ENCODE measurements at regions not wholly inside any gene's neighbourhood (a gene's known extent, or its start where the extent isn't known, plus 50 kb on each side); places are given as distances from the start of the nearest gene placed in this dataset.

- TF ChIP-seq ZNF281 (CRISPR knock-in tag; IDR thresholded peaks at IDR 0.05) (no peak), MXD4 (CRISPR knock-in tag; IDR thresholded peaks at IDR 0.05; ENCODE audit: borderline replicate concordance) (no peak), E2F5 (CRISPR knock-in tag; IDR thresholded peaks at IDR 0.05) (no peak), OVOL2 (CRISPR knock-in tag; IDR thresholded peaks at IDR 0.05; ENCODE audit: borderline replicate concordance) (no peak), HMGXB4 (CRISPR knock-in tag; IDR thresholded peaks at IDR 0.05) (no peak)
Observed at GRCh38 chr19:30679789-30680188, 307.6 kb downstream of the ZNF536 start (continued).

GRCh38 chr19:30679153-30679702 is 307.0 kb downstream of the ZNF536 start:
- CTCF ChIA-PET, result interaction anchor here (0.6 to 3.4 kb wide), 7 partner anchors 10 to 375 kb away, joined by 3 to 22 read pairs (median 5); no protein-coding TSS in a partner anchor
- POLR2A ChIA-PET, result no interaction called here
- ATAC-seq (no peak), DNase-seq (ENCODE audit: low spot score) (no peak)
- Mint-ChIP-seq H3K9me3 (no peaks in the 10 kb centered on the region), H3K27ac (no peak overlapping the region), H3K4me1 (peaks cover 5% of the 10 kb centered on the region; the same call in 1 of the 2 replicates), H3K4me3 (no peak overlapping the region), H3K27me3 (ENCODE audit: low read depth) (no peaks in the 10 kb centered on the region), H3K36me3 (no peaks in the 10 kb centered on the region)
- TF ChIP-seq KAT7 (CRISPR knock-in tag; IDR thresholded peaks at IDR 0.05; ENCODE audit: borderline replicate concordance), result no peak
- TF ChIP-seq SMAD3 (CRISPR knock-in tag; IDR thresholded peaks at IDR 0.05; ENCODE audit: borderline replicate concordance), result no peak
- no peak for TF ChIP-seq JUN (CRISPR knock-in tag; IDR thresholded peaks at IDR 0.05)
- no peak for TF ChIP-seq IRF1 (CRISPR knock-in tag; IDR thresholded peaks at IDR 0.05)
- no peak for TF ChIP-seq E2F1 (CRISPR knock-in tag; IDR thresholded peaks at IDR 0.05)
- no peak for TF ChIP-seq PREB (CRISPR knock-in tag; IDR thresholded peaks at IDR 0.05; ENCODE audit: borderline replicate concordance)
- TF ChIP-seq ATF3 (CRISPR knock-in tag; conservative IDR thresholded peaks at IDR 0.05), result no peak
- no peak for TF ChIP-seq NFYB (CRISPR knock-in tag; conservative IDR thresholded peaks at IDR 0.05; ENCODE audit: low read depth)
- no peak for TF ChIP-seq ZMAT4 (CRISPR knock-in tag; IDR thresholded peaks at IDR 0.05)
- TF ChIP-seq MAX (CRISPR knock-in tag; IDR thresholded peaks at IDR 0.05), result no peak
